ENCODE measurements at regions not wholly inside any gene's neighbourhood (a gene's known extent, or its start where the extent isn't known, plus 50 kb on each side); places are given as distances from the start of the nearest gene placed in this dataset.

DNA sequence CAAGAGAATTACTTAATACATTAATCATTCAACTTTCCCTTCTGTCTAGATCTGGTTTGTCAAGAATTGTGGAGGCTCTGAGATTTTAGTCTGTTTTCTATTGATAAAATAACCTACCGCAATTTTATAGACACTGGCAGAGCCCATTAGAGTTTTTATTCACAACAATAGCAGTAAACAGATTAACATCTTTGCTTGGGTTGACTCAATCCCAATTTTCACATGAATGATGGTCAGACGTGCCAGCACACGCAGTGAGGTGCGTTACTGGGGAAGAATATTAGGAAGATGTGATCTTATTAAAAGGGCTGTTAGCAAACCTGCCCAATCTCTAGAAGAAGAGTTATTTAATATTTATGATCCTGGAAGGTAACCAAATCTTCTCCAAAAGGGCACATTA, 736.6 kb downstream of the MRPL39 start:
- Histone ChIP-seq H3K9me3 (ENCODE audit: severe bottlenecking) (peaks cover 3% of the 10 kb centered on the region), H3K27ac (no peak overlapping the region), H3K4me3 (ENCODE audit: low read depth, low read length) (no peak overlapping the region; the same call in 1 of the 2 replicates), H3K36me3 (no peaks in the 10 kb centered on the region), H3K27me3 (ENCODE audit: insufficient read depth, low read depth, severe bottlenecking) (no peaks in the 10 kb centered on the region)
- TF ChIP-seq, protein P1, sequence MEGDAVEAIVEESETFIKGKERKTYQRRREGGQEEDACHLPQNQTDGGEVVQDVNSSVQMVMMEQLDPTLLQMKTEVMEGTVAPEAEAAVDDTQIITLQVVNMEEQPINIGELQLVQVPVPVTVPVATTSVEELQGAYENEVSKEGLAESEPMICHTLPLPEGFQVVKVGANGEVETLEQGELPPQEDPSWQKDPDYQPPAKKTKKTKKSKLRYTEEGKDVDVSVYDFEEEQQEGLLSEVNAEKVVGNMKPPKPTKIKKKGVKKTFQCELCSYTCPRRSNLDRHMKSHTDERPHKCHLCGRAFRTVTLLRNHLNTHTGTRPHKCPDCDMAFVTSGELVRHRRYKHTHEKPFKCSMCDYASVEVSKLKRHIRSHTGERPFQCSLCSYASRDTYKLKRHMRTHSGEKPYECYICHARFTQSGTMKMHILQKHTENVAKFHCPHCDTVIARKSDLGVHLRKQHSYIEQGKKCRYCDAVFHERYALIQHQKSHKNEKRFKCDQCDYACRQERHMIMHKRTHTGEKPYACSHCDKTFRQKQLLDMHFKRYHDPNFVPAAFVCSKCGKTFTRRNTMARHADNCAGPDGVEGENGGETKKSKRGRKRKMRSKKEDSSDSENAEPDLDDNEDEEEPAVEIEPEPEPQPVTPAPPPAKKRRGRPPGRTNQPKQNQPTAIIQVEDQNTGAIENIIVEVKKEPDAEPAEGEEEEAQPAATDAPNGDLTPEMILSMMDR (IDR thresholded peaks at IDR 0.05; ENCODE audit: low read depth, low read length): no peak
- DNase-seq: no peak

DNA sequence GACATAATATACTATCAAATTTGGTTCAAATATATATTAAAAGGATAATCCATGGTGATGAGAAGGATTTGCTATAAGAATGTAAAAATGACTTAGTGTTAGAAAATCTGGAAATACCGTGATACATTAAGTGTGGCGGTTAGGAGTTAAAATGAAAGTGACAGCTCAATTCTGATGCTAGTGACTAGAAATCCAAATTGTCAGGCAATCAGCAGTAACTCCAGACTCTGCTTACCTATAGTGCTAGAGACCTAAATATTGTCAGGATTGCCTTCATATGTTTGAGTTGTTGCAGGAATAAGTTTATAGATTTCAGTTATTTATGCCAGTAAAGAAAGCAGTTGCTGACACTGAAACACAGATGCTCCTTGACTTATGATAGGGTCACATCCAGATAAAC, 737.4 kb downstream of the MRPL39 start:
- no peak for DNase-seq
- peaks cover 3% of the 10 kb centered on the region for H3K9me3 ChIP-seq (ENCODE audit: severe bottlenecking)
- H3K27me3 ChIP-seq (ENCODE audit: insufficient read depth, low read depth, severe bottlenecking): no peaks in the 10 kb centered on the region
- peak overlapping the region; percentile 8 for H3K4me3 ChIP-seq (ENCODE audit: low read depth, low read length)
- H3K36me3 ChIP-seq: no peaks in the 10 kb centered on the region
- H3K27ac ChIP-seq: no peak overlapping the region
- TF ChIP-seq, protein P1 (IDR thresholded peaks at IDR 0.05; ENCODE audit: low read depth, low read length): no peak

DNA sequence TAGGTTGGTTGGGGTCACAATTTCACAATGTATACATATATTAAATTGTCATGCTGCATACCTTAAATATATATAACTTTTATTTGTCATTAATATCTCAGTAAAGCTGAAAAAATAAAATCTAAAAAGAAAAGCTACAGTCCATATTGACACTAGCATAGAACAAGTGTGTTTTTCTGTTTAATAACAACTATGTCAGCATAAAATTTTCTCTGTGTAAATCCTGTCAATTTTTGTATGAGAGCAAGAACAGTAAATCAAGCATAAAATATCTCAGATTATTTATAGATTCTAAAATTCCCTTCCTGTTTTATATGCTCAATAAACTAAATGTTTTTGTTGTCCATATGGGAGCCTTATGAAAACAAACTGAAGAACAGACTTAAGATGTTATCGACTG, 739.2 kb downstream of the MRPL39 start:
- Histone ChIP-seq H3K4me3 (ENCODE audit: low read depth, low read length) (no peak overlapping the region), H3K9me3 (ENCODE audit: severe bottlenecking) (peaks cover 3% of the 10 kb centered on the region), H3K27me3 (ENCODE audit: insufficient read depth, low read depth, severe bottlenecking) (no peaks in the 10 kb centered on the region), H3K36me3 (no peaks in the 10 kb centered on the region), H3K27ac (no peak overlapping the region)
- no peak for DNase-seq
- TF ChIP-seq, protein P1 (IDR thresholded peaks at IDR 0.05; ENCODE audit: low read depth, low read length): no peak

DNA sequence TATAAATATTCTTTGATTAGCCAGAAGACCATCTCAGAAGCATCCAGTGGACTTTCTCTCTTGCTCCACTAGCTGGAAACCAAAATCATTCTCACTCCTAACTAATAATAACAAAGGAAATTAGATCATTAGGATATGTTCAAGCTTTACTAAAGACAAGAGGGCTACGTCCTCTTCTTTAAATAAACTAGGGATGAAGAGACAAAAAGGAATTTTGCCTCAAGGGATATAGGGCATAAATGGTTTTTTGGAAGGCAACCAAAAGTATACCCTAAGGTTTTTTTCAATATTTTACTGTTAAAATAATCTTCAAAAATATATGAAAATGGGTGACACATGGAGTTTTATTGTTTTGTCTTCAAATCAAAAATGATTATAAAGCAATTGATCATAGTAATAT, 745.8 kb downstream of the MRPL39 start:
- TF ChIP-seq, protein P1 (IDR thresholded peaks at IDR 0.05; ENCODE audit: low read depth, low read length): no peak
- H3K4me3 ChIP-seq (ENCODE audit: low read depth, low read length): no peak overlapping the region
- no peaks in the 10 kb centered on the region for H3K9me3 ChIP-seq (ENCODE audit: severe bottlenecking)
- DNase-seq: no peak
- H3K27ac ChIP-seq: no peak overlapping the region
- no peaks in the 10 kb centered on the region for H3K36me3 ChIP-seq
- H3K27me3 ChIP-seq (ENCODE audit: insufficient read depth, low read depth, severe bottlenecking): no peaks in the 10 kb centered on the region

DNA sequence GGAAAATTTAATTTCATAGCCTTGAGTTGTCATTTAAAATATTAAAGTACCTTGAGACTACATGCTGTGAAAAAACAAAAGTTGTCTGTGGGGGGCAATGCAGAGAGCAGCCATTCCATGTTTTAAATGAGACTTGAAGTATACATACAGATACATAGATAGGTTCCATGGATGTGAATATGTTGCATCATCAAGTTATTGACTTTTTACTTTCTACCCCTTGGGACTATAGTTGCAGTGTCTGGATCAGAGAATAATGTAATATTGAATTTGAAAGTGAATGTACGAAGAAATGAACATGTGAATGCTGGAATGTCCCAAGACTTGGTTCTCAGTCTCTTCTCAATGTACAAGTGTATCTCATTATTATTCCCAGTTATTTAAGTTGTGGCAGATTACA, 751.0 kb downstream of the MRPL39 start:
- no peak for DNase-seq
- no peaks in the 10 kb centered on the region for H3K27me3 ChIP-seq (ENCODE audit: insufficient read depth, low read depth, severe bottlenecking)
- H3K9me3 ChIP-seq (ENCODE audit: severe bottlenecking): no peaks in the 10 kb centered on the region
- no peak overlapping the region for H3K4me3 ChIP-seq (ENCODE audit: low read depth, low read length)
- no peaks in the 10 kb centered on the region for H3K36me3 ChIP-seq
- no peak overlapping the region for H3K27ac ChIP-seq
- TF ChIP-seq, protein P1 (IDR thresholded peaks at IDR 0.05; ENCODE audit: low read depth, low read length): no peak

DNA sequence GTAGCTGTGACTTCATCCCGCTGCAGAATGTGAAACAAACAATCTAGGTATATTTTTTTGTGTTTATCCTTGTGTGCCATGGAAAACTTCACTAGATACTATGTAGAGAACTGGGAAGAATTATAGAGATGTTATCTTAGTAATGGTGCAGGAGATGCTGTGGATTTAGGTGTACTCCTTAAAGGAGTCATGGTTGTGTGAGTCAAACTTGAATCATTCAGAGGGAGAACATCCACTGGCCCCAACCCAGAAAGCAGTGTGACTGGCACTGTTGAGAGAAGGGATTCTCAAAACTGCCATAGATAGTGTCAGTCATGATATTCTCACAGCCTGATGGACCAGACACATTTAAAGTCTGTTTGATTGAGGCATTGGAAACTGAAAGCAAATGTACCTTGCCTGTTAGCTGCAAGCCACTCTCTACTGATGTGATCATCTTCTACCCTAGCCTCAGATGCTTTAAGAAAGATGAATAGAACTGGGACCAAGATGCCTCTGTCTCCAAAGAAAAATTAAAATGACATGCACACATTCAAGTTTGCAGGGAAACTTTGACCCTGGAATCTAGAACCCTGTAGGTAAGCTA, 754.6 kb downstream of the MRPL39 start:
- Histone ChIP-seq H3K9me3 (ENCODE audit: severe bottlenecking) (no peaks in the 10 kb centered on the region), H3K27me3 (ENCODE audit: insufficient read depth, low read depth, severe bottlenecking) (no peaks in the 10 kb centered on the region), H3K36me3 (no peaks in the 10 kb centered on the region), H3K4me3 (ENCODE audit: low read depth, low read length) (no peak overlapping the region), H3K27ac (no peak overlapping the region)
- TF ChIP-seq, protein P1 (IDR thresholded peaks at IDR 0.05; ENCODE audit: low read depth, low read length): no peak
- DNase-seq: no peak

All from WERI-Rb-1 (cell line).